ENCODE measurements at regions not wholly inside any gene's neighbourhood (a gene's known extent, or its start where the extent isn't known, plus 50 kb on each side); places are given as distances from the start of the nearest gene placed in this dataset.

GRCh38 chr10:110395350-110396283 lies 90.9 kb upstream of the SMNDC1 start (continued):
- TF ChIP-seq ZBTB33 (IDR thresholded peaks at IDR 0.05) (no peak), NRF1 (conservative IDR thresholded peaks at IDR 0.05; ENCODE audit: low read depth, low read length) (no peak), SKIL (IDR thresholded peaks at IDR 0.05; ENCODE audit: low read depth, poor library complexity, severe bottlenecking) (peak; percentile 94), KAT2A (conservative IDR thresholded peaks at IDR 0.05; ENCODE audit: control insufficient read depth, low read depth, low read length) (no peak), ZNF24 (IDR thresholded peaks at IDR 0.05) (peak; percentile 24; the same call in 1 of the 2 replicates), ZNF592 (IDR thresholded peaks at IDR 0.05) (peak; percentile 97), BCL11A (IDR thresholded peaks at IDR 0.05; ENCODE audit: low read depth, low read length) (peak; percentile 83), GATAD2B (conservative IDR thresholded peaks at IDR 0.05; ENCODE audit: low read depth) (peak; percentile 70), MAX (IDR thresholded peaks at IDR 0.05; ENCODE audit: low read depth, low read length) (0 out of 2 replicates have a peak, but pooled peaks have one; percentile 22), SMAD5 (IDR thresholded peaks at IDR 0.05; ENCODE audit: low read depth) (no peak), ZNF384 (IDR thresholded peaks at IDR 0.05; ENCODE audit: borderline replicate concordance, low read depth, low read length) (no peak; the same call in 1 of the 2 replicates), SREBF1 (IDR thresholded peaks at IDR 0.05; ENCODE audit: low read length) (no peak; the same call in 1 of the 2 replicates), CEBPB (IDR thresholded peaks at IDR 0.05; ENCODE audit: borderline replicate concordance in 1 of 2, low read depth in 2 of 2, low read length in 2 of 2) (no peak), POLR2AphosphoS2 (IDR thresholded peaks at IDR 0.05; ENCODE audit: low read depth, low read length) (no peak), PML (IDR thresholded peaks at IDR 0.05; ENCODE audit: low read length) (no peak), SIN3A (IDR thresholded peaks at IDR 0.05; ENCODE audit: low read depth, low read length) (no peak), HCFC1 (IDR thresholded peaks at IDR 0.05; ENCODE audit: low read length) (no peak), FOS (IDR thresholded peaks at IDR 0.05; ENCODE audit: borderline replicate concordance, extremely low read depth, insufficient read length) (no peak), RAD21 (IDR thresholded peaks at IDR 0.05; ENCODE audit: insufficient read depth, low read depth, low read length) (peak; percentile 24; the same call in 1 of the 2 replicates), TCF7 (IDR thresholded peaks at IDR 0.05; ENCODE audit: borderline replicate concordance) (no peak), NFXL1 (IDR thresholded peaks at IDR 0.05; ENCODE audit: borderline replicate concordance) (no peak), TCF12 (IDR thresholded peaks at IDR 0.05; ENCODE audit: low read depth, low read length) (peak; percentile 88; the same call in 1 of the 2 replicates), SREBF2 (IDR thresholded peaks at IDR 0.05; ENCODE audit: low read length) (no peak)
